GM21737 (cell line): ENCODE measurements at regions not wholly inside any gene's neighbourhood (a gene's known extent, or its start where the extent isn't known, plus 50 kb on each side); places are given as distances from the start of the nearest gene placed in this dataset.
"Not testable (repeated sequence)": the region's sequence is repeated elsewhere in the genome, so short reads cannot be mapped to it uniquely, and the experiment has no call there.

Source experiments
- ATAC-seq: cut with Tn5 transposase; IDR thresholded peaks from one replicate; pipeline ENCODE4 v1.9.1; 2021; ENCODE audit warnings: mild to moderate bottlenecking, moderate library complexity; ENCODE audit not compliant: unreplicated experiment

DNA sequence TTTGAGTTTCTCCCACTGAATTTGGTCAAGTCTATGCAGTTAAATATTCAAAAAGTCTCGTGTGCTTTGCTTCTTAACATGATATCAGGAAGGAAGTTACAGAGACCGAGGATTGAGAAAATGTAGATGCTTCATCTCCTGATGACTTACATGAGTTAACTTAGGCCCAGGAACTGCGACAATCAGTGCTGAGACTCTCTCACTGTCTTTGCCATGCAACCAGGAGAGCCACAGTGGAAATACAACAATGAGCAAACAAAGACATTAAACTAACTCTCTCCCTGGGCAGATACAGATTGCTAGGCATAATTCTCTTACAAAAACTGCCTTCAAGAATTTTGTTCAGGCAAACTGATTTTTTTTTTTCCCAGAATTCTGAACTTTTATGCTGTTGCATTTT, 440.6 kb upstream of the EPHA7 start:
- no peak for ATAC-seq

DNA sequence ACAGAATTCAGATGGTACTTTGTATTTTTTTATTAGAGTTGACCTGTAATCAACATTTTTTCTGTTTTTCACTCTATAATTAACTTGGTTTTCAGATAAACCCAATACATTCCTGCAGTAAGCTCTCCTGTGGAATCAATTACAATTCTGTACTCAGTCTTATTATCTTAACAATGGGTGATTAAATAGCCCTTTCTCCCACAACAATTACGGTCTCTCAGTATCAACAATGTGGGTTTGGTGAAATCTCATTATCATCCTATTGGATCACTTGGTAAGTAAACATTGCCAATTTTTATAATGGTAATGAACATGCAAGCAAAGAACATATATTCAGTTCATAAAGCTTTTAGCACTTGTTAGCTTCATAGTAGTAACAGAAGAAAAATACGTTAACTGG, 438.9 kb upstream of the EPHA7 start:
- no peak for ATAC-seq

DNA sequence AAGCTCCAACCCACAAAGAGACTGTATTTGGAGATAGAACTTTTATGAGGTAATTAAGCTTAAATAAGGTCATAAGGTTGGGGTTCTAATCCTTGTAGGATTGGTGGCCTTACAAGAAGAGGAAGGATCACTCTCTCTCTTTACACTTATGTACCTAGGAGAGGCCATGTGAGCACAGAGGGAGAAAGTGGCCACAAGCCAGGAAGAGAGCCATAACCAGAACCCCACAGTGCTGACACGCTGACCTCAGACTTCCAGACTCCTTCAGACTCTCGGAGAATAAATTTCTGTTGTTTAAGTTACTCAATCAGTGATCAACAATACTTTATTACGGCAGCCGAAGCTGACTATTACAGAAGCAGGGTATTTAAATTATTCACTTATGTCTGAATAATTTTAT, 430.5 kb upstream of the EPHA7 start:
- no peak for ATAC-seq

DNA sequence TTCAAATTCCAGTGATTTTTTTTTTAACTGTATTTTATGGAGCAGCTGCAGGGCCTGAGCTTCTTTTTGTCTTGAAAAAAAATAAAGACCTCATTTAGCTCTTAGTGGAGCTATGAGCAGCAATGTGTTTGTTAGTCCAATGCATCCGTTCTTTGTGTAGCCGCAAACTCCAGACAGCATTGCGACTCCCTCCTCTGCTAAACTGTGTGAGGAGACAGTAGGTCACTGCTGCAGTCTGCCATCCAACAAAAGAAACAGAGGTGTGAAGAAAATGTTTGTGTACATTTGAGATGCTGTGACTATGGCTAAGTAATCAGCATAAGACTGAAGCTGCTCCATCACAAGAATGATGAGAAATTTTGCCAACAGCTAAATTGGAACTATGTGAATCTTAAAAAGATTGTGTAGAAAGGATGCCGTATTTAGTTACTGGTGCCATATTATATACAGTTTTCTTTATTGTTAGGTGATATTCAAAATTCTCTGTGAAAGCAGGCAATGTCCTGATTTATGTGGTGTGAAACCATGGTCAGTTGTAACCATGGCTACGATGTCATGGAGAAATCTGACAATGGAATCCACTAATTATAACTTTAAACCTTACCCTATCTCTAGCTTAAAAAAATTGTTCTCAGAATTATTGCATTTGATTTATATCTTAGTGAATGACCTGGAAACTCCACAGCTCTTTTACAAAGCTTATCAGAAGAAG, 428.8 kb upstream of the EPHA7 start:
- no peak for ATAC-seq

DNA sequence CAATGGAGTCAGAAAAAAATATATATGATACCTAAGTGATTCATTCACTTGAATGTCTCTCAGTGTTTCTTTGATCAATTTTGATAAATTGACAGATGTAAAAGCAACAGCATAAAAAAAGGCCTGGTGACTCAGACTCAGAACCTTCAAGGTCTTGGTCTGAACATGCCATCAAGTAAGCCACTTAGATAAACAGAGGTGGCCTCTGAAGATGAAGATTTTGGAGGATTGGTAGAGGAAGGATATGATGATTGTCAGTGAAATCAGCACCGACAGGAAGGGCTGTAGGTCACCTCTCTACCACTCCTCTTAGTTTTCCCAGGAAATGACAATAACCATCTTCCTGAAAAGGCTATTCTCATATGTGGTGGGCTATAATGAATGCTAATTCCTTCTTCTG, 422.8 kb upstream of the EPHA7 start:
- ATAC-seq: no peak

DNA sequence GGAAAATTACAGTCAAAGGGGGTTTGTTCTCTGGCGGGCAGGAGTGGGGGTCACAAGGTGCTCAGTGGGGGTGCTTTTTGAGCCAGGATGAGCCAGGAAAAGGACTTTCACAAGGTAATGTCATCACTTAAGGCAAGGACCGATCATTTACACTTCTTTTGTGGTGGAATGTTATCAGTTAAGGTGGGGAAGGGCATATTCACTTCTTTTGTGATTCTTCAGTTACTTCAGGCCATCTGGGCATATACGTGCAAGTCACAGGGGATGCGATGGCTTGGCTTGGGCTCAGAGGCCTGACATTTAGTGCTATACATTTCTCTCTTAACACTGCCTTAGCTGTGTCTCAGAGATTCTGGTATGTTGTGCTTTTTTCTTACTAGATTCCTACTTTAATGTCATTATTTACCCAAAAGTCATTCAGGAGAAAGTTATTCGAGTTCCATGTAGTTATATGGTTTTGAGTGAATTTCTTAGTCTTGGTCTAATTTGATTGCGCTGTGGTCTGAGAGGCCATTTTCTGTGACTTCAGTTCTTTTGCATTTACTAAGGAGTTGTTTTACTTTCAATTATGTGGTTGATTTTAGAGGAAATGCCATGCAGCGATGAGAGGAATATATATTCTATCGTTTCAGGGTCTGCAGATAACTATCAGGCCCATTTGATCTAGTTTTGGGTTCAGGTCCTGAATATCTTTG, 416.2 kb upstream of the EPHA7 start:
- not testable (repeated sequence) for ATAC-seq

DNA sequence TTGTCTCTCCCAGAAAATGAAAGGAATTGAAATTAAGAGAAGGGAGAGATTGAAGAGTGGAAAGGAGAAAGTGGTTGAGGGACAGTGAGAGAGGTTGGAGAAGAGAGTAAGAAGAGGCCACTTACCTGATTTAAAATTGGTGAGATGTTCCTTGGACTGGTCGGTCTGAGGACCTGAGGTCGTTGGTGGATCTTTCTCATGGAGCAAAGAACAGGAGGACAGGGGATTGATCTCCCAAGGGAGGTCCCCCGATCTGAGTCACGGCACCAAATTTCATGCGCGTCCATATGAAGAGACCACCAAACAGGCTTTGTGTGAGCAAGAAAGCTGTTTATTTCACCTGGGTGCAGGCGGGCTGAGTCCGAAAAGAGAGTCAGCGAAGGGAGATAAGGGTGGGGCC, 415.7 kb upstream of the EPHA7 start:
- ATAC-seq: not testable (repeated sequence)

DNA sequence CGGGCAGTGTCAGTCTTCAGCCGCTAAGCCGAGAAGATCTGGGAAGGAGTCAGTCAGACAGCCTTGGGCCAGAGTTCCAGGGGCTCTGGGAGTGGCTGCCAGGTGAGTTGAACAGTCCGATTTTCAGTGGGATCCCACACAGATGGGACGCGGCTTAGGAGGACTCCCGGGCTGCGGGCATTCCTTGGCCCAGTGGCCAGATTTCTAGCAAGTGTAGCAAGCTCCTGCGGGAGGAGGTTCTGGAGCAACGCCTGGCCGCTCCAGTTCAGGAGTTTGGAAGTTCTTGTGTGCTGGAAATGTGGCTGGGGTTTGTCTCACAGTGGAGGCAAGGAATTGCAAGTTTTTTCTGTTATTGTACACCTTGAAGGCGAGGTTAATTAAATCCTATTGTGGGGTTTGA, 414.0 kb upstream of the EPHA7 start:
- ATAC-seq: not testable (repeated sequence)

DNA sequence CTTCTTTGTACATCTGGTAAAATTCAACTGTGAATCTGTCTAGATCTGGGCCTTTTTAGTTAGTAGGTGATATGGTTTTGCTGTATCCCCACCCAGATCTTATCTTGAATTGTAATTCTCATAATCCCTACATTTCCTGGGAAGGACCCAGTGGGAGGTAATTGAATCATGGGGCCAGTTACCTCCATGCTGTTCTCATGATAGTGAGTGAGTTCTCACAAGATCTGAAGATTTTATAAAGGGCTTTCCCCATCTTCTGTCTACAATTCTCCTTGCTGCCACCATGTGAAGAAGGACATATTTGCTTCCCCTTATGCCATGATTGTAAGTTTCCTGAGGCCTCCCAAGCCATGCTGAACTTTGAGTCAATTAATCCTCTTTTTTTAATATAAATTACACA, 410.4 kb upstream of the EPHA7 start:
- not testable (repeated sequence) for ATAC-seq

DNA sequence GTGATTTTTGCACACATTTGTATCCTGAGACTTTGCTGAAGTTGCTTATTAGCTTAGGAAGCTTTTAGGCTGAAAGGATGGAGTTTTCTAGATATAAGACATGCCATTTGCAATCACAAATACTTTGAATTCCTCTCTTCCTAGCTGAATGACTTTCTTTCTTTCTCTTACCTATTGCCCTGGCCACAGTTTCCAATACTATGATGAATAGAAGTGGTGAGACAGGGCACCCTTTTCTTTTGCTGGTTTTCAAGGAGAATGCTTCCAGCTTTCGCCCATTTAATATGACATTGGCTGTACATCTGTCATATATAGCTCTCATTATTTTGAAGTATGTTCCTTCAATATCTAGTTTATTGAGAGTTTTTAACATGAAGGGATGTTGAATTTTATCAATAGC, 409.6 kb upstream of the EPHA7 start:
- ATAC-seq: no peak

DNA sequence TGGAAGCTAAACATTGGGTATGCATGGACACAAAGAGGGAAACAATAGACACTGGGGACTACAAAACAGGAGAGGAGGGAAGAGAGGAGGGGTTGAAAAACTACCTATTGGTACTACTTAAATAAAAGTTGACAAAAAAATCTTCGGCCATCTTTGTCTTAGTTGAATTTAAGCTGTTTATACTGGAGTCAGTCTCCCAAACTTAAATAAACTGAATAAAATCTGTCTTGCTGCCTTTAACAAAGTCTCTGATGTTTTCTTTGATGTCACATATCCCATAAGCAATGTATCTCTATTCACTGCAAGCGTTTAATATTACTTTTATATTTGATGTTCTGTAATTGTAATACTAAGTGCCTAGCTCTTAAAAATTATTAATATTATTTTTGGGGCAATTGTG, 409.2 kb upstream of the EPHA7 start:
- ATAC-seq: no peak

DNA sequence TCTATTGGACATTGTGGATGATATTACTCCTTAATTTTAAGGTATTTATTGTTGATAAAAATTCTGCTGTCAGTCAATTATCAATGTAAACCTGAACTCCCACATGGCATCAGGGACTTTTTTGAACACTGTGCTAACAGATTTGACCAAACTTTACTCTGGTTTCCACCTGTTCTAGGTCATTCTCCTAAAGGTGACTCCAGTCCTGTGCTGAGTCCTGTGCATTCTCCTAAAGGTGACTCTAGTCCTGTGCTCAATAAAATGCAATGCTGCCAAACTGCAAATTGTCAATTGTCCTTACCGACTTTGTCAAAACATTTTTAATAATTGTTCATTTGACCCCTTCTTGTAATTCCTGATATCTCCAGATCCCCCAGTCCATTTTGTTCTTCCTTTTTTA, 408.4 kb upstream of the EPHA7 start:
- no peak for ATAC-seq

DNA sequence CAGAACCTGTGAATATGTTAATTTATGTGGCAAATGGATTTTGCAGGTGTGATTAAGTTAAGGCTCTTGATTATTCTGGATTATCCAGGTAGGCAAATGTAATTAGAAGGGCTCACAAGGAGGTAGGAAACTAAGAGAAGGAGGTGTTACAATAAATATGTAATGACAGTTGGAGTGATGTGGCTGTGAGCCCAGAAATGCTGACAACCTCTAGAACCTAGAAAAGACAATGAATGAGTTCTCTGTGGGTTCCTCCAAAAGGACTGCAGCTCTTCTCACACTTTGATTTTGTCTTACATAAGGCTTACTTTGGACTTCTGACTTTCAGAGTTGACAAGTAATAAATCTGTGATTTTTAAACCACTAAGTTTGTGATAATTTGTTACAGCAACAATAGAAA, 406.6 kb upstream of the EPHA7 start:
- no peak for ATAC-seq

DNA sequence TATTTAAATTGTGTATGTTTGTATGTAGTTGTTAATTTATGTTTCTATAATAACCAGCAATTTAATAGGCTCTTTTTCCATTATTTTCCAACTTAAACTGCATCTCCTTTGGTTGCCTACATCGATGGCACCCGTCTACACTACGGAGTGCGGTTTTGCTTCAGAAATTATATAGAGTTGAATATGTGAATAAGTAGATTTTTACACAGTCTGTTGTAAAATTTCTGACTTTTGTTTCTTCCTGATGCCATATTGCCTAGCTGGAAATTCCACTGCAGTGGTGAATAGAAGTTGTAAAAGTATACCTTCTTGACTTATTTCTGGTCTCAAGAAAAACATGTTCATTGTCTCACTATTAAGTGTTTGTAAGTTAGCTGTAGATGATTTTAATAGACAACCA, 404.1 kb upstream of the EPHA7 start:
- no peak for ATAC-seq

DNA sequence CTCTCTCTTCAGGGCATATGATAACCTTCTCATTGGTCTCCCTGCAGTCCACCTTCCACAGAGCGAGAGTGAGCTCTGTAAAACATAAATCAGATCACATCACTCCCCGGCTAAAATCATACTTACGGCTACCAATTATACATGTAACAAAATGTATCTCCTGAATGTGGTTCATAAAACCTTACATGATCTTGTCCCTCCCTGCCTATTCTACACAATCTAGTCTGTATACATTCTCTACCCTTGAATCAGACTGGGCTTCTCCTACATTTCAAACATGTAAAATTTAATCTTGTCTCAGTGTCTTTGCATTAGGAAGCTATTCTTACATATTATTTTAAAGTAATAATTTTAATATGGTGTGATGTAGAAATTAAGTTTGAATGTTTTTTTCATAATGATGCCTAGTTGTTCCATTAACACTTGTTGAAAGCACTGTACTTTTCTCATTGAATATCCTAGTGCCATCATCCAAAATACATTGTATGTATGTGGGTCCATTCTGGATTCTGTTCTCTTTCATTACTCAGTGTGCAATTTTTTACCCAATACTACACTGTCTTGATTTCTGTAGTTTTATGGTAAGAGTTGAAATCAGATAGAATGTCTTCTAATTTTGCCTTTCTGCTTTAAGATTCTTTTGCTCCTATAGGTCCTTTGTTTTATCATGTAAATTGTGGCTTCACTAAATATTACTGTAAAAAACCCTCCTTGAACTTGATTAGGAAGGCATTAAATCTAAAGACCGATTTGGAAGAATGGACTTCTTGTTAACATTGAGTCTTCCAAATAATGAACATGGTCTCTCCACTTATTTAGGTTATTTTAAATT, 403.3 kb upstream of the EPHA7 start:
- no peak for ATAC-seq

DNA sequence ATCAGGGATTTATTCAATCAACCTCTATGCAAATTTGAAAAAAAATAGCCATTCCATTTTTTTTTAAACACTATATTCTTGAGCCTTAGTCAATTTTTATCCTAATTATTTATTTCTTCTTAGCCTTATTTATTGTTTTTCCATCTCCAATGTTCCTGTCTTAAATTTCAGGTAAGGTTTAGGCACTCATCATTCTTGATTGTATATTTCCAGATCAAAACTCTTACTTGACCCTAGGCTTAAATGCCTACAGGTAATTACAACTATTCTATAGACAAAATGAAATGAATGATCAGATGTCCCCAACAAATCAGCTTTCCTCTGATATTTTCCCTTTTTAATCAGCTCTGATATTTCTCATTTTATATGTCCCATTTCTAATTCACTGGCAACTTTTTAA, 402.6 kb upstream of the EPHA7 start:
- ATAC-seq: no peak

DNA sequence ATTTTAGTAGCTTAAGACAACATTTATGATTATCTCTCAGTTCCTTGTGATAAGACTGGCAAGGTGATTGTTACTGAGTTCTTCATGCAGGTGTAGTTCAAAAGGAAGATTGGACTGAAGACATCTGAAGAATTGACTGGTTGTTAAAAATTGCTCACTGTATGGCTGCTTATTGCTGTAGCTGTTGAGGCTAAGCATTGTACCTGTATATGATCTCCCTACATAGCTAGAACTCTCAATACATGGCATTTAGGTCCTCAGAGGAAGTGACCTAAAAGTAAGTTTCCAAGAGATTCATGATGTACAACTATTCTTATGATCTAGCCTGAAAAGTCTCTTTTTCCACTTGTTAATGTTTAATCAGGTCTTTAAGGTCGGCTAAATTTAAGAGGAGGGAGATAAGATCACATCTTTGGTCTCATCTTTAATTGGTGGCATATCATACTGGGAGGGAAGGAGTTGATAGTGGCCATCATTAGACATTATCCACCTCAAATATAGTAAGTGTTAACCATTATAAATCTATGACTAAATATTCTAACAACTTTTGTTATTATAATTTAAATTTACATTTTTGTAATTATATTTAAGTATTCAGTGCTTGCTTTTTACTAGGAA, 401.2 kb upstream of the EPHA7 start:
- no peak for ATAC-seq

DNA sequence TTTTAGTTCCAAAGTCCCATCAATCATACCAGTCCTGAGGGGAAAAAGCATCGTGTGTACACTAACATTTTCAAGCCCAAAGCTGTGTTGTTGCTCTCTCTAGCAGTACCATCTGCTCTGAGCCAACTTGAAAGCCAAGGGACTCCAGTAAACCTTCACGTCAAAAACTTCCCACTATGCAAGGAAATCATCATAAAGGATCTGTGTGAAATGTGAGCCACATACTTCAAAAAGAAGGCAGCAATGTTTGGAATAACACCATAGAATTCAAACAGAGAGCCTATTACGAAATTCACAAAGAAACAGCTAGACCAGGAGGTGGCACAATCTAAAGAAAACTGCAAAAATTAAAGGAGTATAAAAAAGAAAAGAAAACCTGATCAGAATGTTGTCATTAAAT, 399.8 kb upstream of the EPHA7 start:
- ATAC-seq: no peak

DNA sequence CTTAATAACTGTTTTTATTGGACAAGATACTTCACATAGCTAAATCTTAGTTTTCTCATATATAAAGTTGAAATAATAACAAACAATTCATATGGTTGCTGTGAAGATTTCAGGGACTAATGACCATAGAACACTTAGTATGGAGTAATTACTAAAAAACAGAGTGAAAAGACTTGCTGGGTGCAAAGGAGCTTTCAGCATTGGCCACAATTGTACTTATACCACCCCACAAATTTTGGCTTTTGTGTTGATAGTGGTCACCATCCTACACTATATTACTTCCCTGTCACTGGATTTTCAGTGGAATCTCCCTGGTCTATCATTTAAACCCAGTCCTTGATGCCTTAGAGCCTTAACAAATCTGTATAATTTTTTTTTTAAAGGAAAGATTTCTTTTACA, 398.6 kb upstream of the EPHA7 start:
- ATAC-seq: no peak

DNA sequence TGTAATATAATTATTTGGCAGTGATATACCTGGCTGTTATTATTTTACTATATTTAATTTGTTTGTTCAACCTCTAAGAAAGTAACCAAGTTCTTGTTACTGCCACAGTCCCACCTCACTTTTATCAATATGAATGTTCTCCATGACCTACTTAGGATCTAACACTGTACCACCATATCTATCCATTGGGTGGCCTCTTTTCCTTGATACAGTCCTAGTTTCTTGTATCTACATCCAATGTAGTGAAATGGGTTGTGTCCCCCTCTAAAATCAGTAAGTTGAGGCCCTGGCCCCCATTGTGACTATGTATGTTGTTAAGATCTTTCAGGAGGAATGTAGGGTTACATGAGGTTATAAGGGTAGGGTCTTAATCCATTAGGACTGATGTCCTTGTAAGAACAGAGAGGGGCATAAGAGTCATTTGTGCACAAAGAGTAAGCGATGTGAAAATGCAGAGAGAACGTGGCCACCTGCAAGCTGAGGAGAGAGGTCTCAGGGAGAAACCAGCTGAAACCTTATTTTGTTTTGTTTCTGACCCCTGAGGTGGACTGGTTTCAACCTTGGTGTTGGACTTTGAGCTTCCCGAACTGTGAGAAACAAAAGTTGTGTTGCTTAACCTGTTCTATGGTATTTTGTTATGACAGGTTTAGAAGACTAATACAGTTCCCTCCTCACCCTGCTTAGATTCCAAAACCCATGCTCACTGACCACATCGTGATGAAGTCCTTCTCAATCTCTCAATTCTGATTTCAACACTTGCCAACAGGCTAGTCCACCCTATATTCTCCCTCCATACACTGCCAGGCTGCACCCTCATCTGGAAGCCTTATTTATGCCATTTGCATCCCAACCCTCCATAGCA, 387.3 kb upstream of the EPHA7 start:
- ATAC-seq: no peak
